HG02759 (cell line): ENCODE measurements at regions not wholly inside any gene's neighbourhood (a gene's known extent, or its start where the extent isn't known, plus 50 kb on each side); places are given as distances from the start of the nearest gene placed in this dataset.
"Not testable (repeated sequence)": the region's sequence is repeated elsewhere in the genome, so short reads cannot be mapped to it uniquely, and the experiment has no call there.

Experiments
- ATAC-seq: cut with Tn5 transposase; IDR thresholded peaks from one replicate; pipeline ENCODE4 v1.9.1; 2021; ENCODE audit warnings: mild to moderate bottlenecking, moderate library complexity; ENCODE audit not compliant: unreplicated experiment

DNA sequence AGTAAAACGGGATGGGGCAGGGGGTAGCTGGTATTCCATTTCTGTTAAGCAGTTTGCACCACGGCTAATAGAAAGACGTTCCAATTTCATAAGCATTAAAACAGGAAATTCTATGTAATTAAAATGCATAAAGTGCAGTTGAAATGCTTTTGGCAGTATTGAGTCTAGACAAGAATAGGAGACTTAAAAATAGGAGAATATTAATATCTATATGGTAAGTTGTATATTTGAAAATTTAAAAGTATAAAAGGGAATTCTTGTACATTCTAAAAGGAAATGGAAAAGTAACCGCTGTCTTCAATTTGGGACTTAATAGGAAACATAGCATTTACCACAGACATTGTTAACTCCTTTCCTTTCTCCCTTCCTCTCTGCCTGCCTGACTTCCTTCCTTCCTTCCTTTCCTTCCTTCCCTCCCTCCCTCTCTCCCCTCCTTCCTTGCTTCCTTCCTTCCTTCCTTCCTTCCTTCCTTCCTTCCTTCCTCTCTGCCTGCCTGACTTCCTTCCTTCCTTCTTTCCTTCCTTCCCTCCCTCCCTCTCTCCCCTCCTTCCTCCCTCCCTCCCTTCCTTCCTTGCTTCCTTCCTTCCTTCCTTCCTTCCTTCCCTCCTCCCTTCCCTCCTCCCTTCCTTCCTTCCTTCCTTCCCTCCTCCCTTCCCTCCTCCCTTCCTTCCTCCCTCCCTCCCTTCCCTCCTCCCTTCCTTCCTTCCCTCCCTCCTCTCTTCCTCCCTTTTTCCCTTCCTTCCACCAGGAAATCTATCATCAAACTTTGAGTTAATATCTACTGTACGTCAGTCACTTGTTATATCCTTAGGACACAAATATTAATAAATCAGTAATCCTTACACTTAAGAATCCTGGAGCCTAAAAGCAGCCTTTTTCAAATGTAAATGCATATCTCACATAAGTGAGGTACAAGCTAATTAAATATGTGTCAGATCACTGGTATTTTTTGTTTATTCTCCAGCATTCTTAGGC lies 1049.3 kb downstream of the GALC start:
- ATAC-seq, result no peak

DNA sequence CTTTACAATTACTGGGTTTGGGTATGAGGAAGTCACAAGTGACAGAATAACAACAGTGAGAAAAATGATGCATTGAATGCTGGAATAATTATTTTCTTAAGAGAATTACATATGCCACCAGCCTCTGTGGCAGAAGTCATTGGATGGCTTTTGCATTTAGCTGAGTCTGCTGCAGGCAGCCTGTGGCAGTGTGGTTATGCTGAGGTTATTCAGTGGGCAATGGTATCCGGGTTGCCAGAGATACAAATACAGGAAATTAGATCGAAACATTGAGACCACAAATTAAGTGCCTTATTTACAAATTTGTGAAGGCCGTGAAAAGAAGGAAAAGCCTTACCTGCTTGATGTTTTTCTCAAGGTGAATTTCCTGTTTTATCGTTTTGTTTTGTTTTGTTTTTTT lies 1050.0 kb downstream of the GALC start:
- no peak for ATAC-seq

DNA sequence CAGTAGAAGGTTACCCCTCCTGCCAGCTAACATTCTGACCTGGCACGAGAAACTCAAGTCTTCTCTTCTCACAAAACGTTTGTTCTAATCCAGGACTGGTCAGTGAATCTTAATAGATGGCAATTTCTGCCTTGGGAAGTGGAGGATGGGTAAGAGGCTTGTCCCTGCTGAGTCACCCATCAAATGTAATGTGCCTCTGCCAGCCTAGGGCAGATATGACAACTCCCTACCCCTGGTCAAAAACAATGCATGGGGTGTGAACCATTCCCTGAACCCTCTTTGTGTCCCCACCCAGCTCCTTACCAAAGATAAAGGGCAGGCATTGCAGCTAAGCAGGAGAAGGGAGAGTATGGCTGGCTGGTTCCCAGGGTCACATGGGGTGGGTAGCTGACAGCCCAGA lies 1052.9 kb downstream of the GALC start:
- no peak for ATAC-seq

DNA sequence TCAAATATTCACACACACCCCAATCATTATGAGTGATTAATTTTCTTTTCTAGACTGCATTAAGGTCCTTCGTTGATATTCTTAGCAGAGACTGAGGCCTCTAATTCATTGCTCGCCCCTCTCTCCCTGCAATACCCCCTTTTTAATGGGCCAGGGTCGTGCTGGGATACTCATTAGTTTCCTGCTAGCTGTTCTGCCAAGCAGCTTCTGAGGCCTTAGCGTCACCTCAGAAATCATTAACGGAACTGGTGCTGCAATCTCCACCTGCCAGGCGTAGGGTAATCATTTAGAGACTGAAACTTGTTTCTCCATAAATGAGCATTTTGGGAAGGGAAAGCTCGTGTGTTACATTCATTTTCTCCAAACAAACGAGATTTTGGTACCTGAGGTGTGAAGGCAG lies 1054.7 kb downstream of the GALC start:
- ATAC-seq, result no peak

DNA sequence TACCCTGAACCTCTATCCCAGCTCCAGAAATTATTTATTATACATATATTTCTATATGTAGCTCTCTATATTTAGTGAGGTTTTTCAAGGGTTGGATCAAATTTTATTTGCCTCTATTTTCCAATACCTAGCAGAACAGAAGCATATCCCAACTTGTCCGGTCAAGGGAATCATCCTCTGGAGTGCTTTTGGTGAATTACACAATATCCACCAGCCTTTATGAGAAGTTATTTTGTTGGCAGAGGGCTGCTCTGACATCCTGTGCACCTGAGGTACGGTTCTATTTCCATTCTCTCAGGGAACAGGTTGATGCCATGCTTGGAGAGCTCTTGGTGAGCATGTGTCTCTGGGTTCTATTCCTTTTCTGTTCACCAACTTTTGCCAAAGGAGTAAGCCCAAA lies 1056.4 kb downstream of the GALC start:
- no peak for ATAC-seq

DNA sequence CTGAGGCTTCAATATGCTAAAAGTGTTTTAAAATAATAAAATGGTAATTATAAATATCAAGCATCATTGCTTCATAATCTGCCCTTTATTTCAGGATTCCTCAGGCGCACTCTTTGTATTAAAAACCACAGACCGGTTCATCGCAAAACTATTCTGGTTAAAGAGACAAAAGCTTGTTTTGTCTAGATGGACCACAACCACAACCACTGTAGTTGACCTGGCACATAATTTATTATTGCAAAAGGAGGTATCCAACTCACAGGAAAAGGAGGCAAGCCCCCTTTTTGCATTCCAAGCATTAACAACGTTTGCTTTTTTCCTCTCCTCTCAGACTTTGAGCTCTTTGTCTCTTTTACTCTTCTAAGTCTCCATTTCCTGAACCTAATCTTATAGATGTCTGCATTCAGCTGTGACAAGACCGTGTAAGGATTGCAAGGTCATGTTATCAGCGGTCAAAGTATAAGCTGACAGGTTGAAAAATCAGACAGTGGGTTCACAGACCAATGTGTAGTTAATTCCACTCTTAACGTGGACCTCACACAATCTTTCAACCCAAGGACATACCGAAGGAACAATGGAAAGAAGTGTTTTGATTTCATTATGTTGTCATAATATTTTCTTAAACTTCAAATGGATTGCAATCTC lies 1057.6 kb downstream of the GALC start:
- no peak for ATAC-seq

DNA sequence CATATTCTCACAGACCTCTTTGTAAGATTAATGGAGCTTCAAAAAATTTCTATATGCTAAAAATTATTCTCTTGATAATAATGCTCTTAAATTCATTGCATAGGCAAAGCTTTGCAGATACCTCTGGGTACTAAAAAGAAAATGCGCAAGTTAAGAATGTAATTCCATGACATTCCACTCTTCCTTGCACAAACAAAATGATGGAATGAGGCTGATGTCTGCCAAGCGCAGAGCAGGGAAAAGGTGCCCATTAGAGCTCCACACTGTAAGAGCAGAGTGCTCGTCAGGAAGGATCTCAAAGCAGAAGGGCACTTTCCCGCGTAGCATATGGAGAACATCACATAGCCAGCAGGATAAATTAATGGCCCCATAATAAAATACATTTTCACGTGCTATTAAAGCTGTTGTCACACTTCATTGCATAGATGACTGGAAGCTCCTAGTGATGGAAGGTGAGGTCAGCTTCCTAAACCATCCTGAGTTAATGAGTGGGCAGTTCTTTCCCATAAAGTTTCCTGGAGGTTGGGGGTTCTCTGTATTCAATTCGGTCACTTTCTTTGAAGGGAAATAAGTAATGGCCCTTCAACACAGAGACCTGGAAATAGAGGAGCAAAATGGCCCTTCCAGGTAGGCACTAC lies 1058.9 kb downstream of the GALC start:
- no peak for ATAC-seq

DNA sequence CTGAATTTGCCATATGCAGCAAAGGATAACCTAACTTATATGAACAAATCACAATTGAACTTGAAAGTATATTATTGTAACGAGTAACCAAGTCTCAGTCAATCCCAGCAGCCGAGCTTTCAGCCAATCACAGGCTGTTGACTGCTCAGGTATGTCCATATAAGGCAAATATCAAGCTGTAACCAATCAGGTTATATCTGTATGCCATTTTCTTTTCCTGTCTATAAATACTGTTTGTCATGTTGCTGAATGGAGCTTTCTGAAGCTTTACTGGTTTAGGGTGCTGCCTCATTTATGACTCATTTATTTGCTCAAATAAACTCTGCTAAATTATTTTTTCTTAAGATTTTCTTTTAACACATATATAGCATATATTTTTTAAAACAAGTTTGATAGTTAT lies 1059.5 kb downstream of the GALC start:
- no peak for ATAC-seq

DNA sequence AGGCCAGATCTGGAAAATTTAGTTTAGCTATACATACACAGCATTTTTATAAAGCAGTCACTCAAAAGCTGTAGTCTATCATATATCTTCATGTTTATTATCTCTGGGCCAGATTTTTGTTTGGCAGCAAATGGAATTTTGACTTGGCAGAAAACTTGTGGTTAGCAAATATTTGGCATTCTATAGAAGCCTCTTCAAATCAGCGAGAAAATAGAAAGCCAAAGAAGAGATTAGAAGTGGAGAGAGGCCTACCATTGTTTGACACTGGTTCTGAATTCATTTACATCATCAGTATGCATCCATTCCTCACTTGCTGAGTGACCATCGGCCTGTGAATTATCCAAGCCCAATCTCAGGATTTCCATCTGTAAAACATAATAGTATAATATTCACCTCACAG lies 1077.6 kb downstream of the GALC start:
- ATAC-seq, result no peak

DNA sequence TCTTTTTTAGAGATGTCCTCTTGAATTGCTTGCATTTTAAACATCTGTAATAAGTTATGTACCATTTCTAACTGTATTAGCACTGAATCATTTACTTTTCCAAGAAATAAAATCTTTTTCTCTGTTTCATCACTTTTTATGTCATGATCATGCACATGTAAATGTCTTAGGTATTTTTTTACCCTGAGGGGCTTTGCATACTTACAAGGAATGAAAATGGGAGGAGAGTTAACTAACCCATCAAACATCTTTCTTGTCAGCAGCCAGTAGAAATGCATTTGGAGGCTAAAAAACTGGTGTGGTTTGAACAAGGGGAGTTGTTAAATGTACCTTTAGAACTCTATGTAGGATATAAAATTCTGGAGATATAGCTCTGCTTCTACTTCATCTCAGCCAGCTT lies 1080.3 kb downstream of the GALC start:
- ATAC-seq, result no peak

DNA sequence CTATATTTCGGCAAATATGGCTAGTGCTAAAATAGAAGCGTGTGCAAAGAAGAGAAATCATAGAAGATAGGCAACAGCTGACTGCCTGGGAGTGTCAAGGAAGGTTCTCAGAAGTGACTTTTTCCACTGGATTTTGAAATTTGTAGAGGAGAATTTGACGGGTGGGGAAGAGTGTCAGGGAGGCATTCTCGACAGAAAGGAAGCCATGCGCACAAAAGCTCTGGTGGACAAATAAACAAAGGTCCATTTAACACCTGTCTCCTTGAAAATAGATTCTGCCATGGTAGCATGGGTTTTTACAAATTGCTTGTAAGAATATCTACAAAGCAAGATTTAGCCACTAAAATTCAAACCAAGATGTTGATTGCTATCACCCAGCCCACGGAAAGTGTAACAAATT lies 1081.5 kb downstream of the GALC start:
- ATAC-seq, result no peak

DNA sequence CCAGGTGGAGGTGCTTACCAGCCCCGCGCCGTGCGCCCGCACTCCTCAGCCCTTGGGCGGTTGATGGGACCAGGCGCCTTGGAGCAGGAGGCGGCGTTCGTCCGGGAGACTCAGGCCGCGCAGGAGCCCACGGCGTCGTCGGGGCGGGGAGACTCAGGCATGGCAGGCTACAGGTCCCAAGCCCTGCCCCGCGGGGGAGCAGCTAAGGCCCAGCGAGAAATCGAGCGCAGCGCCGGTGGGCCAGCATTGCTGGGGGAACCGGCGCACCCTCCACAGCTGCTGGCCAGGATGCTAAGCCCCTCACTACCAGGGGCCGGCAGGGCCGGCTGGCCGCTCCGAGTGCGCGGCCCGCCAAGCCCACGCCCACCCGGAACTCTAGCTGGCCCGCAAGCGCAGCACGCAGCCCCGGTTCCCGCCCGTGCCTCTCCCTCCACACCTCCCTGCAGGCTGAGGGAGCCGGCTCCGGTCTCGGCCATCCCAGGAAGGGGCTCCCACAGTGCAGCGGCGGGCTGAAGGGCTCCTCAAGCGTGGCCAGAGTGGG lies 1087.5 kb downstream of the GALC start:
- not testable (repeated sequence) for ATAC-seq

DNA sequence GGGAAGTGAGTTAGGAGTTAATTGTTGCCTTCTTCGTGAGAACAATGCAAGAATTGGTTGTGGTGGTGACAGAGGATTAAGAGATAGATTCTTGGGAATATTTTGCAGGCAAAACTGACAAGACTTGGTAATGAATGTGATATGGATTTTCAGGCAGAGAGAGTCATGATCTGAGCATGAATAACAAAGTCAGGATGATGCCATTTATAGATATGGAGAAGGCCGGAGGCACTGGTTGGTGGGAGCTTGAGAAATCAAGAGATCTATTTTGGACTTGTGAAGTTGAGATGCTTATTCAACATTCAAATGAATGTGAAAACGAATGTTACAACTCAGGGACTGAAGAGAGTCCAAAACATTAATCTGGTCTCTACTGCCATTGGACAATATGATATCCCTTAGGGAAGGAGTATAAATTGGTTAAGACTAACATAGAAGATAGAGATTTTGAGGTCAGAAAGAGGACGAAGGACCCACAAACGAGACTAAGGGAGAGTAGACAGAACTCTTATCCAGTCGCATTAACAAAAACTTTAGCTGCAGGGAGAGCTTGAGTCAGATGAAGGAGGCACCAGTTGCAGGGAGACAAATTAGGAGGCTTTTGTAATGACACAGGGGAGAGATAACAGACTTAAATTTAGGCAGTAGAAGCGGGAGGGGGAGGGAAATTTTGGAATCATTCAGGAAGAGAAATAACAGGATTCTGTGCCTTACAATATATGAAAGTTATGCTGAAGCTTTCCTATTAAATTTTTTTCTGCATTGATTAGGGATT lies 1090.6 kb downstream of the GALC start:
- ATAC-seq, result no peak

DNA sequence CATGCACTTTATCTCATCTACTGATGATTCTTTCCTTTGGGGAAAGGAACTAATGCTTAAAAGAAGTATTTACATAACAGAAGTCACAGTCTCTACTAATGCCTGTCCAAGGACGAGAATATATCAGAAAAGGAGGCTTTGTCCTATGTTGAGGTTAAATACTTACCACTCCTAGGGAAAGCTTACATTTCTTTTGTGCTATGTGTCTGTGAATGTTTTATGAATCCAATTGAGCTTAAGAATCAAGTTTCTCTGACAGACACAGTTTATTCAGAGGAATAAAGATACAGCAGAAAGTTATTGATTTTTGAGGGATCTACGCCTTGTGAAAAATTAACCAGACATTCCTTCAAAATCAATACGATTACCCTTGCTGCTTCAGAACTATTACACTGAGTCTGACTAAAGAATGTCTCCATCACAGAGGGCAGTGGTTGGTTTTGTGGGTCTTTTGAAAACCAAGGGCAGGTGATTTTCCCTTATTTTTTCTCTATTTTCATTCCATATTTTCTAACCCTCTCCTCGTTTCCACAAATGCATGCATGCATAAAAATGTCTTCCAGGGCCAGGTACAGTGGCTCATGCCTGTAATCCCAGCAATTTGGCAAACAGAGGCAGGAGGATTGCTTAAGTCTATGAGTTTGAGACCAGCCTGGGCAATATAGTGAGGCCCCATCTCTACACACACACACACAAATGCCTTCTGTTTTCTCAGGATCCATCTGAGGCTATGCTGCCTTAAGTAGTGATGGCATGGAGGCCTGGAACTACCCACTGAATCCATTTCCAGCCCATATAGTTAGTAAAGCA lies 1095.1 kb downstream of the GALC start:
- no peak for ATAC-seq

DNA sequence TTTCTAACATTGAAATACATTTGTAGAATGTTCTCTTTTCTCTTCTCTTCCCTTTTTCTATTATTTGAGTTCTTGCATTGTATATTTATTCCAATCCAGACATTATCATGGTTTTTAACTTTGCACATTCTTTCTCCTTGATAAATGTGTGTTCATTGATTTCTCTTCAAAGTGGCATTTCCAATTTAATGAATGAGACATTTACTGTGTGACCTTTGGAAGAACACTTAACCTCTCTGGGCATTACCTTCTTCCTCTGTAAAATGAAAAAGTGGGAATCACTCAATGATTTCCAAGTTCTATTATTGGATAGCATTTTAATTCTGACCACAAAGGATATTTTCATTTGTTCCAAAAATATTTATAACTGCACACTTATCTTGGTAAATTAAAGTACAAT lies 1095.8 kb downstream of the GALC start:
- ATAC-seq, result no peak

DNA sequence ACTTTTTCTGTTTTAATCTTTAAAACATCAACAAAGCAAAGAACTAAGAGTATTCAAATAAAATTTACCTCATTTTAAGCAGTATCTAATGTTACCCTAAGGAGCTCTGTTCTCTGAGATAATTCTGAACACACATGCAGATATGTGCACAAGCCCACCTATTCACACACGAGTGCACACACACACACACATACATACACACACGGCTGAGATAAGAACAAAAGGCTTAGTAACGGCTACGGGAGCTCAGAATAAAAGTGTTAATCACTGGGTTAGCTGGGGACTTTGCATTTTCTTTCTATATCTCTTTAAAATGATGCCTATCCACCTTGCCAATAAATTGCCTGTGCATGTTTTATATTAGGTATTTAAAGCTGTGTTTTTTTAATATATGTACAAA lies 1096.3 kb downstream of the GALC start:
- ATAC-seq, result no peak

DNA sequence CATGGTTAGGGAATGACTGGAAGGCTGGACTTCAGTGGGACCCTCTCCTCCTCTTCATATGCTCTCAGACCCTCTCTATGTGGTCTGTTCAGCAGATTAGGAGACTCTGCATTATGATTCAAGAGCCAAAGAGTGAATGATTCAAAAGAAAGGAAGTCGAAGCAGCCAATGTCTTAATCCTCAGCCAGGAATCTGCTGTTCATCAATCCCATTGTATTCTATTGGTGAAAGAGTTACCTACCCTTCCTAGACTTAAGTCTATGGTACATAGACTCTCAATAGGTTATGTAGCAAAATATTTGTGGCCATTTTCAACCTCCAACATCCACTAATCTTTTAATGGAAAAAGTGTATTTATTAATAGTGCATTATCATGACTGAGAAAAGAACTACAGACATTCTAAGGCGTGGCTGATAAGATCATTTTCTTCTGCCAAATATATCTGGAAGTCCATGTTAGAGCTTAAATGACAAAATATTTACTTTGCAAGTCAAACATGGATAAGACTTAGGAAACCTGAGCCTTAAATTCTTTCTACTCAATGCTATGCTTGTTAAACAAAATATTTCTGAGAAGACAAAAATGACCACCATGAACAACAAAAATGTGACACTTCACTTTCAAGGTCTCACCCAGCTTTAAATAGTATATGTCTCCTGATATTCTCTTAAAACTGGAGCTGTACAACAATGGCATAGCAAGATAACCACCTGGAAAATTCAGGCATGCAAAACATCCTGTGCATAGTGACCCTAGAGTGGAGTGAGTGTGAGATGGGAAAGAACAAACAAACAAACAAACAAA lies 1100.6 kb downstream of the GALC start:
- no peak for ATAC-seq

DNA sequence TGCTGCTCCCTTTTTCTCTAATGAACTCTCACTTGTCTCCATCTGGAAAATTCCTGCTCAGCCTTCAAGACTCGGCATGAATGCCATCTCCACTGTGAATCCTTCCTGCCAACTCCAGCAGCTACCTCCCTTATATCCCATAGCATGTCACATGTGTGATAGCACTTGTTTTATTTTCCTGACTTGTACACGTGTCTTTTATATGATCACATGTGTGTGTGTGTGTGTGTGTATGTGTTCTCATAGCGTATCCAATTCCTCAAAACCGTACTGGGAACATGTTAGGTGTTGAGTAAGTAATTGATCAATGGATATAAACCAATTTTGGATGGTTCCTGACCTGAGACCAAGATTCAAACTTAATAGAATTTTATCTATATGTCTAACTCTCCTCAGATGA lies 1107.7 kb downstream of the GALC start:
- ATAC-seq, result no peak

DNA sequence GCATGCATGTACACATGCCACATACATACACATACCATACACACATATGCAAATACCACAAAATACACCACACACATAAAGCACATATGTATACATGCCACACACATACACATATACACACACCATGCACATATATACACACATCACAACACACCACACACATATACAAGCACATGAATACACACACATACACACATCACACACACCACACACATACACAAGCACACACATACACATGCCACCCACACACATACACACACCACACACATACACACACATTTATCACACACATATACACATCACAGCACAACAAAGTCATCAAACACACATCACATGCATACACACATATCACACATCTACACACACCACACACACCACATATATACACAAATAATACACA lies 1108.5 kb downstream of the GALC start:
- no peak for ATAC-seq
